ENCODE measurements at regions not wholly inside any gene's neighbourhood (a gene's known extent, or its start where the extent isn't known, plus 50 kb on each side); places are given as distances from the start of the nearest gene placed in this dataset.

GRCh38 chr12:116637589-116638150 lies 78.5 kb downstream of the MAP1LC3B2 start:
- TF ChIP-seq CTCF (IDR thresholded peaks at IDR 0.05) (no peak), POLR2A (IDR thresholded peaks at IDR 0.05) (no peak), POLR2AphosphoS5 (IDR thresholded peaks at IDR 0.05) (no peak)
